HL-60/S4 treated with retinoic acid at 250 ng/mL for 4 days and 3 days (cell line): ENCODE measurements at regions not wholly inside any gene's neighbourhood (a gene's known extent, or its start where the extent isn't known, plus 50 kb on each side); places are given as distances from the start of the nearest gene placed in this dataset.

ENCODE experiments used
- in situ Hi-C: fragments of 300-500 bp; cut with MboI; formaldehyde crosslinking; loops from 2 replicates; pipeline ENCODE4 v1.7.0; 2022; ENCODE audit warnings: low sequenced_read_pairs

DNA sequence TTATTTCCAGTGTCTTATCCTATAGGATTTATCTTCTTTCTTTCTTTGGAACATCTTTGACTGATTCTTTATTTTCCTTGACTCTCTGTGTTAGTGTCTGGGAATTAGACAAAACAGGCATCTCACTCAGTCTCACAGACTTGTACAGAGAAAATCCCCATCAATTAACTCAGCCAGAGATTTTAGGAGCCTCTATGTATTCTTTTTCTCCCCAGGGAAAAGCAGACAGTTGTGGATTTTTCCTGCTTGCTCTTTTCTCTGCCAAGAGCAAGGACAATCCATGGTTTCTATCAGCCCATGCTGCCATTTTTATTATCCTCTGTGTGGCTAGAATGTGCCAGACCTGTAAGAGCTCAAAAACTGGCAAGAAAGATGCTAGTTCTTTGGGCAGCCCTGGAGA, 595.1 kb downstream of the SNAPC1 start:
- in situ Hi-C loops, result no loop called here

DNA sequence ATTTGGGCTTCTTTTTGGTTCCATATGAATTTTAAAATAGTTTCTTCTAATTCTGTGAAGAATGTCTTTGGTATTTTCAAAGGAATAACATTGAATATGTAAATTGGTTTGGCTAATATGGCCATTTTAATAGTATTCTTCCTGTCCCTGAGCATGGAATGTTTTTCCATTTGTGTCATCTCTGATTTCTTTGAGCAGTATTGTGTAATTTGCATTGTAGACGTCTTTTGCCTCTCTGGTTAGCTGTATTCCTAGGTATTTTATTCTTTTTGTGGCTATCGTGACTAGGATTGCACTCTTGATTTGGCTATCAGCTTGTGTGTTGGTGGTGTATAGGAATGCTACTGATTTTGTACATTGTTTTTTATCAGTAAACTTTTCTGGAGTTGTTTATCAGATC, 601.9 kb downstream of the SNAPC1 start:
- in situ Hi-C loops, result no loop called here

DNA sequence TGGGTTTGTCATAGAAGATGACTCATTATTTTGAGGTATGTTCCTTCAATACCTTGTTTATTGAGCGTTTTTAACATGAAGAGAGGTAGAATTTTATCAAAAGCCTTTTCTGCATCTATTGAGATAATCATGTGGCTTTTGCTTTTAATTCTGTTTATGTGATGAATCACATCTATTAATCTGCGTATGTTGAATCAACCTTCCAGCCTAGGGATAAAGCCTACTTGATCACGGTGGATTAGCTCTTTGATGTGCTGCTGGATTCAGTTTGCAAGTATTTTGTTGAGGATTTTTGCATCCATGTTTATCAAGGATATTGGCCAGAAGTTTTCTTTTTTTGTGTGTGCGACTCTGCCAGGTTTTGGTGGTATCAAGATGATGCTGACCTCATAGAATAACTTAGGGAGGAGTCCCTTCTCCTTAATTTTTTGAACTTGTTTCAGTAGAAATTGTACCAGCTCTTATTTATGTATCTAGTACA, 602.6 kb downstream of the SNAPC1 start:
- in situ Hi-C loops, result no loop called here

DNA sequence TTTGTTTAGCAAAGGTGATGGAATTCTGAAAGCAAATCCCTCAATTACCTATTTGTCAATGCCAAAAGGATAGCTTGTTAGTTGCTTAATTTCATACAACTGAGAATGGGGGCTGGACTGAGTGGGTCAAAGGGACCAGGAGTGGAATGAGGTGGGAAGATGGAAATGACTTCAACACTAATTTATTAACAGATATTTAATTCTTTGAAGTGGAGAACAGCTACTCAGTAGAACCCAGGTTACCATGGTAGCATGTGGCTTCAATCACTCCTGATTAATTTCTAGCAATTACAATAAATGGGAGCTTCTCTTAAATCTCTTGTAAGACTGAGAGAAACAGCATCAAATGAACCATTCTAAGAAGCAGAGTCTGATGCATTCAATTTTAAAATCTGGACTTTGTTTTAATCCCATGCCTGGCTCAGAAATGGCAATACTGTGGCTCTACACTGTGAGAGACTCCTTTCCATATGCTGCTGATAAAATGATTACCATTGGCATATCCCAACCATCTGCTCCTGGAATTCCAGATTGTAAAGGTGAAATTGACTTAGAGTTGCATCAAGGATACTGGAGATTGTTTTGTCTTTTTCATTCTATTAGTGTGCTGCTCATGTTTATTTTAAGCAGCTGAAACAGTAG, 607.8 kb downstream of the SNAPC1 start:
- in situ Hi-C loops, result no loop called here

DNA sequence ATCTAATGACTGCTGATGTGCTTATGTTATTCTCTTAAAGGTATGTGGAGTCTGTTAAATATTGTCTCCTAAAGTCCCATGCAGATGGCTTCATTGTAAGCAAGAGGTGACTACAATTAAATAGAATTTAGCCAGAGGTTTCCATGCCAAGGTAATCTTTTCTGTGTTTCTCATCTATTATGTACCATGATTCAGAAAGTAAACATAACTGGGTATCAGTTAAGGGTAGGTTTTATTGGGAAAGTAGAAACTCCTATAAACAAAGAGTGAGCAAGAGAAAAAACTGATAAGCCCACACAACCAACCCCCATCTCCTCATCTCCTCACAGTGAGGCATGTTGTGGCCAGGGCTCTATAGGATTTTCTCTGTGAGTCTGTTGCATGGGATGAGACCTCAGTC, 611.7 kb downstream of the SNAPC1 start:
- in situ Hi-C loops, result no loop called here

DNA sequence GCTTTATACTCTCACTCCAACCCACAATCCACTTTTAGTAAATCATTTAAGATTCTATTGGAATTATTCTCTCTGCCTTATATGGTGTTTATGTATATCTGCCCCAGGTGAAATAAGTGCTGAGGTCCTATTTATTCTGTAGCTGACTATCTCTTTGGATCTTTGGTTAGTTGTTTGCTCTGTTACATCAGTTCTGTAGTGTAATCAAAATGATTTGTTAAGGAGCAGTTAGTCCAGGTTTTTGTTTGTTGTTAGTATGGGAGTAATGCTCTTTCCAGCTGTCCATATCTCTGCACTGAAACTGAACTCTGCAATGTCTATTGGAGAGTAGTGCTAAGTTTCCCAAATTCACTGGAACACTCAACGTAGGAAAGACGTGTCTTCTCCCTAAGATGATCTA, 615.8 kb downstream of the SNAPC1 start:
- in situ Hi-C loops, result no loop called here

DNA sequence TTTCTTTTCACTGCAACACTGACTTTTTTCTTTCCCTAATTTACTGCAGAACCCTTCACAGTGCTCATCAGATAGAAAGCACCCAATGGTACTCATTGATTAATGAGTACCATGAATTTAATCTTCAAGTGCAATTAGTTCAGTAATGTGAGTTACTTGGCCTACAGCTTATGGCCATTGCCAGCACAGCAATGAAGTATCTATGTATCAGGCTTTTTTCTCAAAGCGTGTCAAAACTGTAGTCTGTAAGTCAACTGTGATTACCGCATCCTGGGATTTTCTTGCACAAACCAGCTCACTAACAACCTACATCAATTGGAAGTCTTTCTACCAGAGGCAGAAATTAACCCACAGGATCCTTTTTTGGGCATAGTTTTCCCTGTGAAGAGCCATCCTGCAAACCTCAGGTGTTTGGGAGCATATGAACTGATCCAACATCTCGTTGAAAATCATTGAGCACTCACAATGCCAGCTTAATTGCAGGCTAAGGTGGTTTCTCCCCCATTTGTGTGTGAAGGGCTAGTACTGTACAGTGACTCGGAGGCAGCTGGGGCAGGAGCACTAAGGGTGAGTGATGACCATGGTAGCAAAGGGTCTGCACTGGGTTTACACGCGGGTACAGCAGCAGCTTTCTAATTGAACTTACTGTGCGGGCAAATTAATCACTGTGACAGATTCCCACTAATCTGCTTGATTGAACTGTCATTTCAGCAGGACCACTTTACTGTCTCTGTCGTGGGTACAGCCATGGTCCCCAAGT, 619.3 kb downstream of the SNAPC1 start:
- in situ Hi-C loops, result no loop called here

DNA sequence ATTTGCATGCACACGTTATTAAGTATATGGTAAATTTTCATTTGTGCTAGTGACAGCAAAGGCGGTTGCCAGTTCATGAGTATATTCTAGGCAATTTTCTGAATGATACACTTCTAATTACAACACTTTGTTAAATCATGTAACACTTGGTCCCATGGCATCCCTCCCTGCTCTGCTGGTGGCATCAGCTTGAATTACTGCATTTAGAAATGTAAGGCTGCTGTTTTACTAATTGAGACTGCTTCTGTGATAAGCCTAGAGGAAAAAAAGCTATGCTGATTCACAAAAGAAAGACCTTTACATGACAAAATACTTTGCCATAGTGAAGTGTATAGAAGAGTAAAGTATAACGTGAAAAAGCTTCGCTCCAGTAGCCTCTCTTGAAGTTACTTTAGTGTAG, 636.1 kb downstream of the KCNH5 start:
- in situ Hi-C loops, result no loop called here

DNA sequence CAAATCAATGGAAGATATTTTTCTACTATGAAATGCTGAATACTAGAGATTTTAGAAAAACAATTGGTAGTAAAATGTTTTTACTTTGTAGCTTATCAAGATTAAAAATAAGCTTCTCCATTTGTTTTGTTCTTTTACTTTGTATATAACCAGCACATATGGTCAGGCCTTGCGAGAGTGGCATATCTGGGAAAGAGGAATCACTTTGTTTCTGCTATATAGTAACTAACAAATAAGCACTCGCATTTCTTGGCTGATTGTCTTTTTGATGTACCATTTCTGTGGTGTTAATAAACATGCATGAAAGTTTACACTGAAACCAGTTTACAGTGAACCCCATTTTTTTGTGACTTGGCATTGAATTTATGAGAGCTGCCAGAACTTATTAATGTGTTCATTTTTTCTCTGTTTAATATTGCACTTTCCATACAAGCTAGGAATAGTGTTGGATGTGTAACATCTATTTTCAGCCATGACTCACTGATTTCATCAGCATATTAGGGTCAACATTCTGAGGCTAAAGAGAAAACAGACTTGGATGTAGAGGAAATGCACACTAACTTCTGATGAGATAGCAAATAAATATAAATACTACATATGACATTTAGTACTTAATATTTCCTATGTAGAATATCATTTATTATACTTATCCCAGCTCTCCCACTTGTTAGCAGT, 635.5 kb downstream of the KCNH5 start:
- in situ Hi-C loops, result no loop called here

DNA sequence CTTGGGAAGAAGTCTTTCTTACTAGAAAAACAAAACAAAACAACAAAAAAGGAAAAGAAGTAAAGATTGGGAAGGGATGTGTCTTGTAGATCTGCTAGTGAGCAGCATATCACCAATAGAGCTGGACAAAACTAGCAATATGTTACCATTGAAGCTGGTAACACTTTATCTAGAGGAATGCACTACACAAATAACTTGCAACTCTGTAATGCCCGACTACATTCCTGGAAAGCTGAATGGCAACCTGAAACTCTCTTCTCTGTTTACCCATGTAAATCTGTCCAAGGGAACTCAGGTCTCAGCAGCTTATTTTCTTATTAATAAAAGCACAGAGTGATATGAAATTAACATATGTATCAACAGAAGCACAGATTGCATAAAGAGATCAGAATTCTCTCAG, 624.4 kb downstream of the KCNH5 start:
- in situ Hi-C loops, result no loop called here

DNA sequence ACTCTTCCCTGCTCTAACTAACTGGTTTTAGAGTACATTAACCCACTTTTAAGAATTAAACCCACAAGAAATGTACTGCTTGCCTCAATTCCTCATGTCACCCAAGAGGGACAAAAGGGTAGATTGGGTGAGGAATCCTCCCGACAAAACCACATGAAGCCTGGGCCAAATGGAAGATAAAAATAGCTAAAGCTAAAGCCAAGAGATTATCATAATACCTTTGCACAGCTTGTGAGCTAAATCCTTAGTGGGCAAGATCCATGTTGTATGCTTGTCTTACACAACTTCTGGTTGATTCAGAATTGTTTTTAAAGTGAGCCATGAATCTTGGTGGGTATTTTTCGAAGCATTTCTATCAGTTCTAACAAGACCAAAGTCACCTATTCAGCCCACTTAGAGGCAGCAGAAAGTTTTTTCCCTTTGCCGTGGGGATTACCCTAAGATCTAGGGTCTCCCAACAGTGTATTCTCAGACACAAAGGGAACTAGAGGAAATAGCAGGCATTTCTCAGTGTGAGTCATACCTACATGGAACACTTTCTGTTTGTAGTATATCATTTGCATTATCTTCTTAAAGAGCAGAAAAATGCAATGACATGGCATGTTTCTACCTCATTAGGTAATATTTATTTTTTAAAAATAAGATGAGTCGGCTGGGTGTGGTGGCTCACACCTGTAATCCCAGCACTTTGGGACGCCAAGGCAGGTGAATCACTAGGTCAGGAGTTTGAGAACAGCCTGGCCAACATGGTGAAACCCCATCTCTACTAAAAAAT, 616.6 kb downstream of the KCNH5 start:
- in situ Hi-C loops, result no loop called here

DNA sequence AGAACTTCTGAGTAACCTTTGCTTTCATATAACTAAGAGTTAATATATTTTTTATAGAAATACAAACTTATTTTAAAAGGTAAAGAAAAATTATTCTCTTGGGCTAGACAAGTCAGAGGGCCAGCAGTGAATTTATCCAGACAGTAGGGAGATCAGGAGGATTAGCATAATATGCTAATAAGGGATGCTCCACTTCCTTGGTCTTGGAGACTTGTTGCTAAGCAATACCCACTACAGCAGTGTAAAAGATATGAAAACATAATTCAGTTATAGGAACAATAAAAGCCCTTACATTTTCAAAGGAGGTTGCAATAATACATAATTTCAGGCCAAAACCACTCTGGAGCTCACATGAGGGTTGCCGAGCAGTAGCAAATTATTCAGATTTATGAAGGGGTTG, 615.6 kb downstream of the KCNH5 start:
- in situ Hi-C loops, result no loop called here

DNA sequence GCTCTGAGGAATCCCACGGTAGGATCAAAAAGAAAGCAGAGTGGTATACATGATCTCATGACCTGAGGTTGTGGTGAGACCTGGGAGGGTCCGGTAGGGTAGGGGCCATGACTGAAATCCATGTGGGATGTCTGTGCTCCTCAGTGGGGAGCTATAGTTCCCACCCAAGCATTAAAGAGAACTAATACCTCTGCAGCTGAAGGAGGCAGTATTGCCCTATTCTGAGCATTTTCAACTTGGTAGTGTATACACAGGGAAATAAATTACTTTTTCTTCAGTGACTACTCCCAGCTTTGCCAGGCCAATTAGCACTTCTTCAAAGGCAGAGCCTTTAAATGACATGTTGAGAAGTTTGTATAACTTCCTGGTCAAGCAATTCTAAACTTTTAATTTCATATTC, 613.8 kb downstream of the KCNH5 start:
- in situ Hi-C loops, result no loop called here

DNA sequence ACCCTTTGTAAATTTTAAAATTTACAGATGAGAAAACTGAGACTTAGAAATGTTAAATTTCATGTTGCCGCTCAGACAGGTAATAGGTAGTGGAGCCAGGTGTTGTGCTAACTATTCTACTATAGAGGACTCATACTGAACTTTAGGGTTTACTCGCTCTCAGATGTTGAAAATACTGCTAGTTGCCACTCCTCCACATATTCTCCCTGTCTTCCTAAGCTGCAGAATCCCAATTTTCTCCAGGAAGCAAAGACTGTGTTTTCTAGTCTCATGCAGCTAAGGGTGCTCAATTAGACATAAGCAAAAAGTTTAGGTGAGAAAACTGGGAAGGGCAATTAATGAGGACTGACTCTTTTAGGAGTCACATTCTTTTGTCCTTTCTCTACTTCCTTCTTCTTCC, 612.3 kb downstream of the KCNH5 start:
- in situ Hi-C loops, result no loop called here

DNA sequence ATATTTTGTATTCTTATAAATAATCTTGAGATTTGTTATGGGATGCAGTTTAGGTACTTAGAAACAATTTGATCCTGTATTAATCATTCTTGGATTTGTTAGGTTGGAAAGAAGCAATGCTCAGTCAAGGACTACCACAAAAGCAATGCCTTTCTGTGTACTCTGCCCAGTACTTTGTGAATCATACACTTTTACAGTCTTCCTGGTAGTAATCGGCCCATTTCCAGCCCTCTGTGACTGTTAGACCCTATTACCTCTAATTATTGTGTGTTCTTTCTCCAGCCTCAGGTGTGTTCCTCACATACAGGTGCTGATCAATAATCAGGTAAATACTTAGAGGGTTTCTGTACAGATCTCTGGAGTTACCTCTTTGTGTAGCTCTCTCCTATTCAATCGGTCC, 609.0 kb downstream of the KCNH5 start:
- in situ Hi-C loops, result no loop called here

DNA sequence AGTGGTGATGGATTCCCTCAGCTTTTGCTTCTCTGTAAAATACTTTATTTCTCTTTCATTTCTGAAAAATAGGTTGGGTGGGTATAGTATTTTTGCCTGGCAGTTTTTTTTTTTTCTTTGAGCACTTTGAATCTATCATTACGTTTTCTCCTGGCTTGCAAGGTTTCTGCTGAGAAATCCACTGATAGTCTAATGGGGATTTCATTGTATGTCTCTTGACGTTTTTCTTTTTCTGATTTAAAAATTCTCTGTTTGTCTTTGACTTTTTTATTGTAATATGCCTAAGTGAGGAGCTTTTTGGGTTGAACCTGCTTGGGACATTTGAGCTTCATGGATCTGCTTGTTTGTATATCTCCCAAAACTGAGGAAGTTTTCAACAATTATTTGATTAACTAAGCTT, 606.0 kb downstream of the KCNH5 start:
- in situ Hi-C loops, result no loop called here

DNA sequence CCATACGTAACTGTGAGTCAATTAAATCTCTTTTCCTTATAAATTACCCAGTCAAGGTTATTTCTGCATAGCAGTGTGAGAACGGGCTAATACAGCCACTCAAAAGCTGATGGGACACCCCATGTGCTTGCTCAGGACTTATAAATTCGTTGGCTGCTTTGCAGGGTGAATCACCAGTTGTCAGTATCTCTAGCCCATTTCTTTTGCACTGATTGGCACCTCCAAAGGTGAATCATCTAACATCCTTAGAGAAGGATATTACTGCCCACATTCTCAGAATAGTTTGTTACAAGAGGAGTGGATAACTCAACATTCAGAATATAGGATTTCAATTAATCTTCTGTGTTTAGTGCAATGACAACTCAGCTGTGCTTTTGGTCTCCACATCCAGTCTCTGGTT, 601.5 kb downstream of the KCNH5 start:
- in situ Hi-C loops, result no loop called here

DNA sequence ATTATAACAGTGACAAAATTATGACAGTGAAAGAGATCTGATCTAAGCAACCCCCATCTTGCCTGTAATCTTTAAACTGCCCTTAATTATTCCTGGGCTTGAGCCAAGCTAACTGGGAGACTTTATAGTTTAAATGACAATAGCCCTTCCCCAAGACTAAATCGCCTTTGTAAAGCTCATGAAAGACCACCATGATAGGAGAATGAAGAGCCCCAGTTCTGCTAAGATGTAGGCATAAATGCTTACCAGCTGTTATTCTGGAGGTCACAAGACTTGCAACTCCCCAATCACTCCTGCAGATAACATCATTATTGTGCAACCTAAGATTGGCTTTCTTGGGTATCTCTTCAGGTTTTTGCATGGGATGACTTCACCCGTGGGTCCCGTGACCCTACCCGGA, 599.7 kb downstream of the KCNH5 start:
- in situ Hi-C loops, result no loop called here

DNA sequence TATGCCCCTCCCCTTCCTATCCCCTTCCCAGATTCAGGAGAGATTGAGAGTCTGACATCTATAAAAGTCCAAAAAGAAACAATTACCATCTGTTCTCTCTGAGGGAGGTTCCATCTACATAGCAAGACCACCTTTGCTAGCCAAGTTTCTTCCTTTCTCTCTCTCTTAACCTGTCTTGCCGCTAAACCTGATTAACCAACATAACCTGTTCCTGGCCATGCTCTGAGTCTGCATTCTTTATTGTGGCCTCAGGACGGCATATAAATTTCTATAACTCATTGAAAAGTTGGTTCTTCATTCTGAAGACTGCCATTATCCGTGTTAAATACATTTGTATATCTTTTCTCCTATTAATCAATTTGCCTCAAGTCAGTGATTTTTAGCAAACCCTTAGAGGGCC, 594.0 kb downstream of the KCNH5 start:
- in situ Hi-C loops, result no loop called here

DNA sequence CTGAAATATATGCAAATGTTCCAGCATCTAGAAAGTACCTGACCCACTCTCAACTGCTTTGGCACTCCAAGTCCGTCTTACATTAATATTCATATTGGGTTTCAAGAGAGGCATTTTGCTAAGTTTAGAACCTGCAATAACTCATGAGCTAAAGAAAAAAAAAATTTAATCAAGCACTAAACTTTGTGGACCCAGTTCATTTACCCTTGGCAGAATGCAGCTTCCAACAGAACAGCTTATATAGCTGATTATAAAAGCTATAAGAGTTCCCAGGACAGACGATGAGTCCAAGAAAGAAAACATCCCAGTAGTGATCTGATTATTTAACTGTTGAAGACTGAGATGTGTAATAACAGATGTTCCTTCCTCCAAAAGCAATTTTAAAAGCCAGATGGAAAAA, 592.0 kb downstream of the KCNH5 start:
- in situ Hi-C loops, result no loop called here

DNA sequence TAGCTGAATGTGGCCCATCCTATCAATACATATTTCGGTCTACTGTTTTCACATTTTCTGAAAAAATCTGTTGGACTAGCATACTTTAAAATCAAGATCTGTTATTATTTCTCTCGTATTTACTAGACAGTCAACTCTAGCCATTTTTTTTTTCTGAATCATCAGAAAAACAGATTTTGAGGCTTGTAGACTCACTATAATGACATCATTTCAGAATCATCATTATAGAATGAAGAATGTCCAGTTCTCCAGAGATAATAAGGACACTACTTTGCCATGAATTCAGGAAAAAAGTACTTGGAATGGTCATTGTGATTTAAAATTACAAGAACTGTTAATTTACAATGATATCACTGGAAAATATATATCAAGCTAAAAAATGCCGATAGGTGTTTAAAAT, 589.8 kb downstream of the KCNH5 start:
- in situ Hi-C loops, result no loop called here
